GM18505 (cell line): ENCODE measurements at regions not wholly inside any gene's neighbourhood (a gene's known extent, or its start where the extent isn't known, plus 50 kb on each side); places are given as distances from the start of the nearest gene placed in this dataset.
A peak's percentile ranks its signal among the peaks of the same experiment; 100 is the strongest.

ENCODE experiments used
- ATAC-seq: cut with Tn5 transposase; IDR thresholded peaks from one replicate; pipeline ENCODE4 v1.9.1; 2021; ENCODE audit not compliant: unreplicated experiment
- POLR2A ChIP-seq: IDR thresholded peaks from 4 replicates; pipeline ENCODE4 v1.6.1; 2011; ENCODE audit warnings: borderline replicate concordance; ENCODE audit not compliant: insufficient read depth, insufficient read length; ENCODE audit errors: extremely low read depth

DNA sequence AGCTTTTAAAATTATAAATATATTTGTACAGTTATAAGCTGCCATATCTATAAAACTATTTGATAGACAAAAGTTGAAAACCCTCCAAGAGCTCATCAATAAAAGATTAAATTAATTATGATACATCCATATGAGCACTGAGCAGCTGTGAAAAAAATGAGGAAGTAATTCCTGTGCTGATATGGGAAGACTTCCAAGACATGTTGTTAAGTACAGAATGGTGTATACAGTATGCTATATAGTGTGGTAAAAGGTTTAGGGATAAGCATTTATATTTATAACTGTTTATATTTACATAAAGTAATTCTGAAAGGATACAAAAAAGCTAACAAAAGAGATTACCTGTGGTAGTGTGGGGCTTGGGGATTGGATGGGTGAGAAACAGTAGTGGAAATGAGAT, 92.8 kb upstream of the BMP2K start:
- ATAC-seq: no peak
- TF ChIP-seq POLR2A: no peak

DNA sequence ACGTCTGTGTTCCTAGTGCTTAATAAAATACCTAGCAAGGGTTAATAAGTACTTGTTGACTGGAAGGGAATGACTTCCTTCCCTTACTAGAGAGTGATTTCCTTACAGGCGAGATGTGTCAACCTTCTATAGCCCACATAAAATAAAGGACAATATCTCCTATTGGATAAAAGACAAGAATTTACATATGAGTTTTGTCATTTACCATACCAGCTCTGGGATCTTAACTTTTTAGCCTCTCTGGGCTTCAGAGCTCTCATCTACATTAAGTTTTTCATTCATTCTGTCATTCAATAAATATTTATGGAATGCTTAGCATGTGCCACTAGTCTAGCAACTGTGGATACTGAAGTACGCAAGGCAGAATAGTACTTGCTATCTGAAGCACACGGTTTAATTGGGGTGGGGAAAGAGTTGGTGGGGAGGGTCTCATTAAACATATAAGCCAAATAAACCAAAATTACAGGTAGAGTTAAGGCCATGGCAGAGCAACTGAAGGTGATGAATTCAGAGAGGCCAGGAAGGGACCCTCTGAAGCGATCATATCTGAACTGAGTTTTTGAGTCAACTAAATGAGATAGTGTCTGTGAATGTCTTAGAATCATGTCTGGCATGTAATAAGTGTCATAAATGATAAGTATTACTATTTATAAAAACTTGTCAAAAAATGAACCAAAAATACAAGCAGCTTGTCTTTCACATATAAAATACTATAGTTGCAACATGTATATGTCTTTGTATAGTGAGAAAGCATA, 91.6 kb upstream of the BMP2K start:
- no peak for ATAC-seq
- TF ChIP-seq POLR2A: no peak

DNA sequence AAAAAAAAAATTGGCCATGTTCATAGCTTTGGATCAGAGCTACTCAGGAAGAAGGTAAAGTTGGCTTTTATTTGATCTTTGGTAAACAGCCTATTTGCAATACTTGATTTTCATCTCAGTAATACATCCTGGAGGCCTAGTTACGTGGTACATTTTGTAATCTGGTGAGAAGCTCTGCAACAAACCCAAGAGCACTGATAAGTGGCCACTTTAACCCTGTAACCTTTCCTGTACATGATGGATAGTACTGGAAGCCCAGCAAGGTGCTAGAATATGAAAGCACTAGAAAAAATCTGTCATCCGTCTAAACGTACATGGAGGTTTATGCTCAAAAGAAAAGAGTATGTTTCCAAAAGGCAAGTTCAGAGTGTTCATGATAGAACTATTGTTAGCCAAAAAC, 88.3 kb upstream of the BMP2K start:
- ATAC-seq: no peak
- no peak for TF ChIP-seq POLR2A

DNA sequence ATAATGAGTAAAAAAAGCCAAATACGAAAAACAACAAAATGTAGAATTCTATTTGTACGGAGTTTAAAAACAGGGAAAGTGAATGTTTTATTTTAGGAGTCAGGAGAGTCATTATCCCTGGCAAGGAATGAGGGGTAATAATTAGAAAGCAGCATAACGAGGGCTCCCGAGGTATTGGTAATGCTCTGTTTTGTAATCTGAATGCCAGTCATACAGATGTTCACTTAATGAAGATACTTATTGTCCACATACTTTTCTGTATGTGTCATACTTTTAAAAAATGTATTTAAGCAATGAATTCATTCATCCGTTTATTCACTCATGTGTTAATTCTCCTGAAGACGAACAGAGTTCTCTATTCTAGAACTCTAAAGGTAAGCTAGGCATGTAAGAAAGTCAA, 87.8 kb upstream of the BMP2K start:
- TF ChIP-seq POLR2A: no peak
- no peak for ATAC-seq

DNA sequence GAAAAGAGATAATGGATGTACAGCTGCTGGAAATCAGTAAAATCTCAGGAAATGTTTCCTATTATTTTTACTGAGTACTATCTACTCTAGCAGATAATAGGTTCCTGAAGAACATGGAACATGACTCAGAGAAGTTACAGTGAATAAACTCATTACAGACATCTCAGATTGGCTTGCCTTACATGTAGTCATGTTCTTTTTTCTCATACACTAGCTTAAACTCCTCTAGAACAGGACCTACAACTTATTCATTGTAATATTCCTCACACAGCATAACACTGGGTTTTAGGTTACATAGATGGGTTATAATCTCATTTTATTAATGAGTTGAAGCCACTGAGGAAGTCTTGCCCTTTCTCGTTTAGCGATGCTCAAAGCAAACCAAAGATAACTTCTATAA, 86.9 kb upstream of the BMP2K start:
- no peak for TF ChIP-seq POLR2A
- no peak for ATAC-seq

DNA sequence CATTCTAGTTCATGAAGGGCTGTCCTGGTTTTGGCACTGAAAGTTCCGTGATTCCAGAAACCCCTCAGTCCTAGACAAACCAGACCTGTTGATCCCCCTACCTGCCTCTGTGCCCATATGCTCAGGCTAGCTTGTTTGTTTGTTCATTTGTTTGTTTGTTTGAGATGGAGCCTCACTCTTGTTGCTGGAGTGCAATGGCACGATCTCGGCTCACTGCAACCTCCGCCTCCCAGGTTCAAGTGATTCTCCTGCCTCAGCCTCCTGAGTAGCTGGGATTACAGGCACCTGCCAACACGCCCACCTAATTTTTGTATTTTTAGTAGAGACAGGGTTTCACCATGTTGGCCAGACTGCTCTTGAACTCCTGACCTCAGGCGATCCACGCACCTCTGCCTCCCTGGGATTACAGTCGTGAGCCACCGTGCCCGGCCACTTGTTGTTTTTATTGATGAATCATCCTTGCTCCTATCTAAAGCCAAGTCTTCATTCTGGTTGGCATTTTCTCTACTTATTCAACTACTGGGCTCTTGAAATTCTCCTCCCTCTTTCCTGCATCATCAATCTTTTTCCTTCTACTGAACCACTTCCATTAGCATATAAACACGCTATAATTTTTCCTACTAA, 86.3 kb upstream of the BMP2K start:
- no peak for ATAC-seq

DNA sequence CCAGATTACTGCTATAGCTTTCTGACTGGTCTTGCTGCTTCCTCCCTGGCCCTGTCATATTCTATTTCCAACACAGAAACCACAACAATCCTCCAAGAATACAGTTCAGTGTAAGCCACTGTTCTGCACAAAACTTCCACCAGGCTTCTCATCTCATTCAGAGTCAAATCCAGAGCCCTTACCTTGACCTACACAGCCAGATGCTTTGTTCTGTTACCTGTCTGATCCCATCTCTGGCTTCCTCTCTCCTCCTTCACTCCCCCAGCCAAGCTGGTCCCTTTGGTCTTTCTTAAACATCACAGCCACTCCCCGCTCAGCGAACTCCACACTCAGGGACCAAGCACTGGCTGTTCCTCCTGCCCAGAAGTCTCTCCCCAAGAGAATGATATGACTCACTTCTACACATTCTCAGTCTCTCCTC, 84.8 kb upstream of the BMP2K start:
- ATAC-seq: no peak

More for the DNA sequence above, 86.3 kb upstream of the BMP2K start:
- TF ChIP-seq POLR2A: no peak

DNA sequence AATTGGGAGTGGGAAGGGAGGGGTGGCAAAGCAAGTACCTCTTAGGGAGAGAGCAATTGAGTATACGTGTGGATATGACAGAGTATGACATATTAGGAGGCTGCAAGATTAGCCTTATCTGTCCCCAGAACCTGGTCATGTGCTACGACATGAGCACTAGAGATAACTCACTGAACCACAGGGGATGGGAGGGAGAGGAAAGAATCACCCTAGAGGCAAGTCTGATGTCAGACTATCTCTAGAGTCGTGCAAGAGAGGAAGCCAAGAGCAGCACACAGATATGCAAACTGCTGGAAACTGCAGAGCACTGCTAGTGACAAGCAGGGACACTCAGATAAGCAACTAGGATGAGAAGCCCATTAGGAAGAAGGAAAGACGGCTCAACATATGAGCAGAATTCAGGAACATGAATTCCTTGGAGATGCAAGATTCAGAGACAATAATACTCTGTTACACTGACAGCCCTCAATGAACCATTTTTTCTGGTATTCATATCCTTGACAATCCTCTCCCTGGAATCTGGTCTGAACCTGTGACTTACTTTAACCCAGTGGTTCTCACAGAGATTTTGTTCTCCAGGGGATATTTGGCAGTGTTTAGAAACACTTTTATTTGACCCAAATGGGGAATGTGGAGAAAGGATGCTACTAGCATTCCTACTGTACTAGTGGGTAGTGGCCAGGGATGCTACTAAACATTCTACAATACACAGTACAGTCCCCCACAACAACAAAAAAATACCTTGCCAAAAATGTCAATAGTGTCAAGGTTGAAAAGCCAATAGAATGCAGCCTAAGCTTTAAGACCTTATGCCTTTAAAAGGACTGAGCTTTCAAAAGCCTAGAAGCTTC, 84.0 kb upstream of the BMP2K start:
- ATAC-seq: peak; percentile 76
- no peak for TF ChIP-seq POLR2A

More for the DNA sequence above, 84.8 kb upstream of the BMP2K start:
- TF ChIP-seq POLR2A: no peak

DNA sequence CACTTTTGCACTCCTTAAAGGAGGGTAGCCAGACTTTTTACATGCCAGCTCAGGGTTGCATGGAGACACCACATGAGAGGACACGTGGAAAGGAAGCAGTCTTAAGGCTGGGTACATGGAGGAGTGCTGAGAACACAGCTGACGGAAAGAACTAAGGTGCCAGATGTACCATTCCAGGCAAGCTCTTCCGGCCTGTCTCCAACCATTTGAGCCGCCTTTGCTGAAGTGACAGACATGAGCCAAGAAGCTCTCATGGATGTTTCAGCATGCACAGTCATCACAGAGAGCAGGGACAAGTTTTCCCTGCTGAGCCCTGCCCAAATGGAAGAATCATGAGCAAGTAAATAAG, 83.4 kb upstream of the BMP2K start:
- no peak for ATAC-seq
- no peak for TF ChIP-seq POLR2A

DNA sequence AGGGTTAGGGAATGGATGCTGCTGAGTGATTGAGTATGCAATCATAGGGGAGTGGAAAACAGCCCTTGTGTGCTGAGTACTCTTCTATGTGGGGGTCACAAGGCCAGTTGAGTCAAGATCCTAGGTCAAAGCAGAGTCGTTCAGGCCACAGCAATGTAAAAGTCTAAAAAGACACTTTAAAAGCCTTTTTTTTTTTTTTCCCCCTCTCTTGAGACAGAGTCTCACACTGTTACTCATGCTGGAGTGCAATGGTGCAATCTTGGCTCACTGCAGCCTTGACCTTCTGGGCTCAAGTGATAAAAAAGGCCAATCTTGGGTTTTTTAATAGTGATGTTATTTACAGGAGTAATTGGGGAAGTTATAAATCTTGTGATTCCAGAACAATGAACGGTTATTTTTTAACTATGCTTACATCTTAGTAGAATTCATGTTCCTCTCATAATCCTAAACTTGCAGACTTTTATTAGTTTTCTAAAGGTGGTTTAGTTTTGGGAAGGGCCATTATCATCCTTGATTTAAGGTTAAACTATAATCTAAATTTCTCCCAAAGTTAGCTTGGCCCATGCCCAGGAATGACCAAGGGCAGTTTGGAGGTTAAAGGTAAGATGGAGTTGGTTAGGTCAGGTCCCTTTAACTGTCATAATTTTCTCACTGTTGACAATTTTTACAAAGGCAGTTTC, 82.2 kb upstream of the BMP2K start:
- TF ChIP-seq POLR2A: no peak
- no peak for ATAC-seq

DNA sequence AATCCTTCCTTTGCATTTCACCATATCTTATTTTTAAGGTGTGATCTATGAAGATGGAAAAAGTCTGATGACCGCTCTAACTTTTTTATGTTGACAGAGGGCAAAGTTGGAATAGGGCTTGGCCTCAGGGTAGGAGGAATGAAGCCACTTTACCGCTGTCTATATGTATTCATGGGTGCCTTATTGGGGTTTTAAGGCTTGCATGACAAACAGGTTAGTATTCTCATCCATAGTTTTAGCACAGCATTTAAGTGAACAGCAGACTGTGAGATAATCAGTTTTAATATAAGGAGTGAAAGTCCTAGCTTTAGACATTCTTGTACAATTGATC, 81.7 kb upstream of the BMP2K start:
- TF ChIP-seq POLR2A: no peak
- no peak for ATAC-seq

DNA sequence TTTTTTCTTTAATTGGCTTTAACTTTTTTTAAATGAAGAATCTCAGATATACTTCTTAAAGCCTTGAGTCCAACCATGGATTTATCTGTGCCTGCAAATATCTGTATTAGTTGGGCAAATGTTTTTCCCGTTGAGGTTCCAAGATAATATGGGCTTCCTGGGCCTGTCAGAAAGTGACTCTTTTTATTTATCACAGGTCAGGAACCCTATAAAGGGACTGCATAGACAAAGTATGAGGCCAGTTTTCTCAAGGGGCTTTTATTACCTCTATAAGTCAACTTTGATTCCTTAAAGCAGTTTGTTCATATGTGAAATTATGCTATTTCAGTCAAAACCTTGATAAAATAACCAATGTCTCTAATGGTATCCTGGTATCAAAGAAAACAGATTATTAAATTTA, 80.2 kb upstream of the BMP2K start:
- no peak for ATAC-seq
- TF ChIP-seq POLR2A: no peak

DNA sequence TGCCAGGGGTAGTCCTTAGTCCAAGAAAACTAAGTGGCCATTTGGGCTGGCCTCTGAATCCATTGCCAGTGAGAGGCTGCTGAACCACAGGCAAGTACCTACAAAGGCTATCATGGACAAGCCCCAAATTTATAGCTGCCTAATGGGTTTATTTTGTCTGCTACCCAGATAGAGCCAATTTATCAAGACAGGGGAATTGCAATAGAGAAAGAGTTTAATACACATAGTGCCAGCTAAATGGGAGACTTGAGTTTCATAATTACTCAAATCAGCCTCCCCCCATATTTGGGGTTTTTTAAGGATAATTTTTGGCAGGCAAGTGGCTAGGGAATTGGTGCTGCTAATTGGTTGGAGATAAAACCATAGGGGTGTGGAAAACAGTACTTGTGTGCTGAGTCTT, 73.1 kb upstream of the BMP2K start:
- no peak for TF ChIP-seq POLR2A
- ATAC-seq: no peak
